K562 (cell line): ENCODE measurements at regions not wholly inside any gene's neighbourhood (a gene's known extent, or its start where the extent isn't known, plus 50 kb on each side); places are given as distances from the start of the nearest gene placed in this dataset.

ENCODE experiments used
- ATAC-seq: fragments of 200-7000 bp; cut with Tn5 transposase; 3 replicates; pipeline ENCODE4 v1.9.1; 2020; ENCODE audit warnings: moderate library complexity
- BruUV-seq: library from RNA; stranded (reverse); fragments of 400-500 nt; replicated peaks from 2 replicates; lab custom pipeline; 2021; lab: Mats Ljungman, UMichigan
- CTCF ChIA-PET: fragments of 300-600 bp; formaldehyde crosslinking; extraction: SDS; loops from one replicate; lab custom pipeline; 2021; ENCODE audit warnings: low intra/inter-chr PET ratio; lab: Yijun Ruan, JAX
- POLR2A ChIA-PET: fragments of 300-600, 350-650 bp; sonication (Branson Sonifier 250); formaldehyde crosslinking; extraction: SDS; loops from one replicate; lab custom pipeline; 2021; ENCODE audit warnings: antibody characterized with exemption, inconsistent platforms; lab: Yijun Ruan, JAX
- DNase-seq, 4 experiments: peaks; one replicate each; pipeline versions ENCODE4 v3.0.0 to v3.0.0-alpha.2; 2011 to 2018; ENCODE audit warnings: low spot score in 3 of 4, mixed read lengths in 3 of 4; ENCODE audit errors: extremely low read depth in 1 of 4
- FAIRE-seq: peaks from 2 replicates; lab custom pipeline; 2011; peaks lifted over from hg19 to GRCh38; lab: Jason Lieb, UNC
- H2AFZ ChIP-seq: 2 replicates; pipeline ENCODE4 v1.6.0; 2011; ENCODE audit warnings: low read depth, low read length, control low read depth, inconsistent platforms
- H3K27ac ChIP-seq: fragments of 200-600 bp; 3 replicates; pipeline ENCODE4 v1.8.0; 2011; ENCODE audit warnings: low read depth, mild to moderate bottlenecking, control low read depth, inconsistent platforms, low read length, moderate library complexity, mixed read lengths; ENCODE audit errors: extremely low read depth
- H3K27me3 ChIP-seq, 2 experiments: fragments of 300-600 bp in 1 of 2; 2 replicates in 1 of 2; 3 replicates in 1 of 2; pipeline versions ENCODE4 v1.6.0 to v1.8.0; 2011; ENCODE audit warnings: inconsistent platforms in 2 of 2, low read length in 2 of 2, mild to moderate bottlenecking in 1 of 2, mixed read lengths in 1 of 2, moderate library complexity in 1 of 2; ENCODE audit not compliant: control insufficient read depth in 2 of 2, insufficient read depth in 2 of 2
- H3K36me3 ChIP-seq: fragments of 300-600 bp; 3 replicates; pipeline ENCODE4 v1.8.0; 2011; ENCODE audit warnings: mild to moderate bottlenecking, low read length, inconsistent platforms; ENCODE audit not compliant: control insufficient read depth, insufficient read depth
- H3K4me1 ChIP-seq, 2 experiments: fragments of 200-600 bp in 1 of 2; replicated peaks in 1 of 2; 2 replicates in 1 of 2; 3 replicates in 1 of 2; pipeline versions ENCODE4 v1.5.1 to v1.8.0; 2011; ENCODE audit warnings: inconsistent platforms in 2 of 2, low read length in 2 of 2, mild to moderate bottlenecking in 1 of 2, mixed read lengths in 1 of 2, moderate library complexity in 1 of 2; ENCODE audit not compliant: control insufficient read depth in 2 of 2, insufficient read depth in 2 of 2
- H3K4me2 ChIP-seq: 2 replicates; pipeline ENCODE4 v1.6.1; 2011; ENCODE audit warnings: low read length, control low read depth, inconsistent platforms, mixed read lengths; ENCODE audit not compliant: insufficient read depth
- H3K4me3 ChIP-seq: fragments of 200-600 bp; sonication (generic), shearing (Covaris generic); 2 replicates; pipeline ENCODE4 v1.5.1; 2016; ENCODE audit warnings: control low read depth, inconsistent platforms
- H3K79me2 ChIP-seq: fragments of 200-600 bp; 3 replicates; pipeline ENCODE4 v1.8.0; 2011; ENCODE audit warnings: low read length, inconsistent platforms; ENCODE audit not compliant: control insufficient read depth, insufficient read depth
- H3K9ac ChIP-seq, 2 experiments: 2 replicates each; pipeline versions ENCODE4 v1.6.0 to v1.6.1; 2011; ENCODE audit warnings: low read depth in 2 of 2, low read length in 2 of 2, control low read depth in 1 of 2, inconsistent platforms in 1 of 2, mild to moderate bottlenecking in 1 of 2, mixed read lengths in 1 of 2; ENCODE audit not compliant: insufficient read depth in 1 of 2
- H3K9me1 ChIP-seq: one replicate; pipeline ENCODE4 v1.6.0; 2011; ENCODE audit warnings: inconsistent platforms, mild to moderate bottlenecking, low read length, moderate library complexity; ENCODE audit not compliant: control insufficient read depth, insufficient read depth
- H3K9me3 ChIP-seq: replicated peaks from 2 replicates; pipeline ENCODE4 v1.5.1; 2011; ENCODE audit warnings: low read depth, low read length, inconsistent platforms; ENCODE audit not compliant: control insufficient read depth, insufficient read depth
- H4K20me1 ChIP-seq: replicated peaks from 2 replicates; pipeline ENCODE4 v1.6.1; 2011; ENCODE audit warnings: low read length, inconsistent platforms, mixed read lengths; ENCODE audit not compliant: control insufficient read depth, insufficient read depth
- ATF7 ChIP-seq: fragments of 450-650 bp; IDR thresholded peaks from 2 replicates; pipeline ENCODE4 v1.7.1; 2014; ENCODE audit warnings: mild to moderate bottlenecking, moderate library complexity
- EP300 ChIP-seq: IDR thresholded peaks from 2 replicates; pipeline ENCODE4 v1.6.1; 2012; ENCODE audit warnings: low read length, improper control_type of control experiment
- EZH2 ChIP-seq: IDR thresholded peaks from 2 replicates; pipeline ENCODE4 v1.6.1; 2012; ENCODE audit warnings: low read depth, mild to moderate bottlenecking, inconsistent platforms, low read length, borderline replicate concordance
- HMBOX1 ChIP-seq: sonication (generic); IDR thresholded peaks from 2 replicates; pipeline ENCODE4 v1.6.1; 2016
- NR2C2 ChIP-seq, 2 experiments: fragments of 200-800 bp in 1 of 2; sonication (Bioruptor generic) in 1 of 2; sonication (generic) in 1 of 2; formaldehyde crosslinking in 1 of 2; IDR thresholded peaks; 2 replicates each; pipeline versions ENCODE4 v1.6.1 to v1.8.0; 2016 to 2022; ENCODE audit warnings: mild to moderate bottlenecking in 1 of 2, missing compliant biosample characterization in 1 of 2, missing genetic modification characterization in 1 of 2, missing genetic modification reagents in 1 of 2
- UBTF ChIP-seq, 2 experiments: IDR thresholded peaks; 2 replicates each; pipeline ENCODE4 v1.6.1; 2012; ENCODE audit warnings: improper control_type of control experiment in 2 of 2, low read depth in 2 of 2, low read length in 2 of 2, borderline replicate concordance in 1 of 2
- YBX1 ChIP-seq: fragments of 450-650 bp; IDR thresholded peaks from 2 replicates; pipeline ENCODE4 v1.7.1; 2016; ENCODE audit warnings: mild to moderate bottlenecking
- ZBTB33 ChIP-seq: sonication (generic); formaldehyde crosslinking; IDR thresholded peaks from 2 replicates; pipeline ENCODE4 v1.8.1; 2023; ENCODE audit warnings: mild to moderate bottlenecking, missing genetic modification reagents
- ZBTB9 ChIP-seq: fragments of 450-650 bp; formaldehyde crosslinking; IDR thresholded peaks from 2 replicates; pipeline ENCODE4 v1.4.0; 2020; ENCODE audit warnings: mild to moderate bottlenecking, moderate library complexity
- ZNF280A ChIP-seq: fragments of 450-650 bp; IDR thresholded peaks from 2 replicates; pipeline ENCODE4 v1.6.1; 2018; ENCODE audit warnings: mild to moderate bottlenecking, low read depth; ENCODE audit not compliant: partially characterized antibody
- ZNF384 ChIP-seq: IDR thresholded peaks from 2 replicates; pipeline ENCODE4 v1.6.1; 2012; ENCODE audit warnings: low read depth, low read length, improper control_type of control experiment
- WGBS: fragments of 100-300 bp; shearing (Covaris generic); methylation state at CpG from one replicate; pipeline ENCODE4 v1.1.6; 2016; ENCODE audit warnings: low coverage, mixed read lengths; ENCODE audit not compliant: insufficient coverage; ENCODE audit errors: missing lambda C conversion rate; 5-methylcytosine and 5-hydroxymethylcytosine counted together
- in situ Hi-C: fragments of 300-500 bp; cut with MboI; formaldehyde crosslinking; loops from 4 replicates; pipeline ENCODE4 v1.15.0; 2018; ENCODE audit warnings: inconsistent platforms, mixed read lengths
- intact Hi-C: fragments of 100-400 bp; cut with micrococcal nuclease; formaldehyde crosslinking; loops from 2 replicates; pipeline ENCODE4 v1.14.2; 2022
- TF ChIP-seq, protein P1 (sequence below): fragments of 450-650 bp; conservative IDR thresholded peaks from 2 replicates; pipeline ENCODE4 v1.6.1; 2016; ENCODE audit warnings: missing genetic modification characterization, low read depth, mild to moderate bottlenecking, control low read depth, missing compliant biosample characterization

DNA sequence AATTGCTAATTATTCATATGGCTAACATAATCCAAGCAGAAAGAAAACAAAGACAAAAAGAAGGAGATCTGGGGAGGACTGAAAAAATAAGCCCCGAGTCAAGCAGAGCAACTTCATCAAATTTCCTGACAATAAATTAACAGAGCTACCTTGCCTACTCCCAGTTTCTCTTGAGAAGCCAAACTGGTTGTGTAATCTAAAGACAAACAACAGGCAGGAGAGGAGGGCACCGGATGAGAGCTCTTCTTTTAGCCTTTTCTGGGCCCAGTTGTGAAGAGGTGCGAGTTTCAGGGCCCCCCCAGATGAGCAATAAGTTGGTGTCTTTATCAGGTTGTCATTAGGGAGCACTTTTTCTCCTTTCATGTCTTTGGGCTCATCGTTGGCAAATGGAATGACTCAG, 197.1 kb upstream of the PCSK2 start:
- Histone ChIP-seq H3K4me1 (no peaks in the 10 kb centered on the region), H3K9me1 (no peaks in the 10 kb centered on the region), H3K79me2 (no peaks in the 10 kb centered on the region), H3K36me3 (no peaks in the 10 kb centered on the region), H3K9me3 (no peaks in the 10 kb centered on the region), H3K4me3 (no peak overlapping the region), H4K20me1 (no peaks in the 10 kb centered on the region), H3K27me3 (no peaks in the 10 kb centered on the region), H3K4me2 (no peak overlapping the region), H3K27ac (no peak overlapping the region), H3K9ac (no peak overlapping the region), H2AFZ (no peak overlapping the region)
- FAIRE-seq (no peak), ATAC-seq (no peak), DNase-seq (no peak)
- no TSS peak for BruUV-seq
- 0% methylated on average over 3 of the region's 4 CpGs for WGBS
- in situ Hi-C loops (no loop called here), intact Hi-C loops (no loop called here)
- ChIA-PET POLR2A (no interaction called here), CTCF (no interaction called here)
- TF ChIP-seq, protein P1, sequence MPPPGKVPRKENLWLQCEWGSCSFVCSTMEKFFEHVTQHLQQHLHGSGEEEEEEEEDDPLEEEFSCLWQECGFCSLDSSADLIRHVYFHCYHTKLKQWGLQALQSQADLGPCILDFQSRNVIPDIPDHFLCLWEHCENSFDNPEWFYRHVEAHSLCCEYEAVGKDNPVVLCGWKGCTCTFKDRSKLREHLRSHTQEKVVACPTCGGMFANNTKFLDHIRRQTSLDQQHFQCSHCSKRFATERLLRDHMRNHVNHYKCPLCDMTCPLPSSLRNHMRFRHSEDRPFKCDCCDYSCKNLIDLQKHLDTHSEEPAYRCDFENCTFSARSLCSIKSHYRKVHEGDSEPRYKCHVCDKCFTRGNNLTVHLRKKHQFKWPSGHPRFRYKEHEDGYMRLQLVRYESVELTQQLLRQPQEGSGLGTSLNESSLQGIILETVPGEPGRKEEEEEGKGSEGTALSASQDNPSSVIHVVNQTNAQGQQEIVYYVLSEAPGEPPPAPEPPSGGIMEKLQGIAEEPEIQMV, result no peak
- TF ChIP-seq ZBTB33 (CRISPR knock-in tag) (no peak), UBTF (IDR thresholded peaks at IDR 0.05; ENCODE audit: borderline replicate concordance in 1 of 2, low read depth in 2 of 2, low read length in 2 of 2) (no peak), ZNF280A (no peak), ATF7 (no peak), EZH2 (no peak), EP300 (no peak), NR2C2 (CRISPR knock-in tag; IDR thresholded peaks at IDR 0.05) (no peak), NR2C2 (tag; IDR thresholded peaks at IDR 0.05) (no peak), ZNF384 (no peak), HMBOX1 (no peak), YBX1 (no peak), ZBTB9 (CRISPR knock-in tag) (no peak)
